SJCRH30 (cell line): ENCODE measurements at regions not wholly inside any gene's neighbourhood (a gene's known extent, or its start where the extent isn't known, plus 50 kb on each side); places are given as distances from the start of the nearest gene placed in this dataset.

Source experiments
- DNase-seq, 2 experiments: peaks; one replicate each; pipeline ENCODE4 v3.0.0-alpha.2; 2015 to 2020
- H3K27ac ChIP-seq: fragments of 250-450 bp; sonication (Bioruptor Pico); 2 replicates; pipeline ENCODE4 v1.5.1; 2020; ENCODE audit warnings: mild to moderate bottlenecking, moderate library complexity
- H3K27me3 ChIP-seq: fragments of 250-450 bp; sonication (Bioruptor Pico); 2 replicates; pipeline ENCODE4 v1.5.1; 2020; ENCODE audit warnings: mild to moderate bottlenecking, moderate library complexity
- H3K36me3 ChIP-seq: fragments of 250-450 bp; sonication (Bioruptor Pico); 2 replicates; pipeline ENCODE4 v1.5.1; 2020; ENCODE audit warnings: mild to moderate bottlenecking, moderate library complexity
- H3K4me1 ChIP-seq: fragments of 250-450 bp; sonication (Bioruptor Pico); 2 replicates; pipeline ENCODE4 v1.5.1; 2020; ENCODE audit warnings: mild to moderate bottlenecking, moderate library complexity
- H3K4me3 ChIP-seq: fragments of 250-450 bp; sonication (Bioruptor Pico); 2 replicates; pipeline ENCODE4 v1.5.1; 2020; ENCODE audit warnings: mild to moderate bottlenecking, moderate library complexity
- H3K9me3 ChIP-seq: fragments of 250-450 bp; sonication (Bioruptor Pico); replicated peaks from 2 replicates; pipeline ENCODE4 v1.5.1; 2020; ENCODE audit warnings: mild to moderate bottlenecking, moderate library complexity

DNA sequence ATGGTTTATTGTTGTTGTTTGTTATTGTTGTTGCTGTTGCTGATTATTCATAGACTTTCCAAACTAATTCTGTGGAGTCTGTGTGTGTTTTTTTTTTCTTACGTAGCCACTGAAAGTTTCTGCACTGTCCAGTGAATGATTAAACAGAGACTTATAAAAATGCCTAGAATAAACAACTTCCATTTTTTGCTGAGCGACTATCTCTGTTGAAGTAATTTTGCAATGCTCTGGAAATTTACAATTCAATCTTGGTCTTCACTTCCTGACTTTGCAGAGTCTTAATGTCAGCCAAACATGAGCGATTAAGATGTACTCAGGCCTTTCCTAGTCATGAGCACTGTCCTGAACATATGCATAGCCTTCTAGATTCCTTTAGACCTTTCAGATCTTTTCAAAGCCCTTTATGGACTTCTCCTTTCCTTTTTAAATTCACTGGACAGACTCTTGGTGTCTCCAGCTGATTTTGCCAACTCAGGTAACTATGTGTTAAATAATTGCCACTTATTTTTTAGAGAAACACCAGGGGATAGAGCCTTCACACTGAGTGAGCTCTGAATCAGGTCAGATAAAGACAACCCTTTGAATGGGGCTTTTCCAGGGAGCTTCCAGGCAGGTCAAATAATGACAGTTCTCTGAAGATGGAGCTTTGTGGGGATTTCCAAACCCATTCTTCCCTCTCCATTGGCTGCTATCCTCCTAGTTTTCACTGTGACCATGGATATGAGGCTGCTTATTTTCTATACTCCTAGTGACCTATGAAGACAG is 622.8 kb upstream of the EPHA7 start:
- H3K4me3 ChIP-seq, result no peak overlapping the region
- no peaks in the 10 kb centered on the region; the same call in 1 of the 2 replicates for H3K4me1 ChIP-seq
- DNase-seq, result no peak
- no peak overlapping the region for H3K27ac ChIP-seq
- H3K36me3 ChIP-seq, result no peaks in the 10 kb centered on the region
- H3K27me3 ChIP-seq, result no peaks in the 10 kb centered on the region
- H3K9me3 ChIP-seq, result no peaks in the 10 kb centered on the region; the same call in 1 of the 2 replicates

DNA sequence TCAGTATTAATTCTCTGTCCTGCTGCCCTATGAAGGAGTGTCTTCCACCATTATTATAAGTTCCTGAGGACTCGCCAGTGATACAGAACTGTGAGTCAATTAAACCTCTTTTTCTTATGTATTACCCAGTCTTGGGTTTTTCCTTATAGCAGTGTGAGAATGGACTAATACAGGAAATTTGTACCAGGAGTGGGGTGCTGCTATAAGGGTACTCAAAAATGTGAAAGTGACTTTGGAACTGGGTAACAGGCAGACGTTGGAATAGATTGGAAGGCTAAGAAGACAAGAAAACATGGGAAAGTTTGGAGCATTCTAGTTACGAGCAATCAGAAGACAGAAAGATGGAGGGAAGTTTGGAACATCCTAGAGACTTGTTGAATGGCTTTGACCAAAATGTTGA is 616.7 kb upstream of the EPHA7 start:
- Histone ChIP-seq H3K4me1 (no peaks in the 10 kb centered on the region), H3K4me3 (no peak overlapping the region), H3K27me3 (no peaks in the 10 kb centered on the region), H3K27ac (no peak overlapping the region), H3K9me3 (peaks cover 8% of the 10 kb centered on the region; the same call in 1 of the 2 replicates), H3K36me3 (no peaks in the 10 kb centered on the region)
- no peak for DNase-seq

DNA sequence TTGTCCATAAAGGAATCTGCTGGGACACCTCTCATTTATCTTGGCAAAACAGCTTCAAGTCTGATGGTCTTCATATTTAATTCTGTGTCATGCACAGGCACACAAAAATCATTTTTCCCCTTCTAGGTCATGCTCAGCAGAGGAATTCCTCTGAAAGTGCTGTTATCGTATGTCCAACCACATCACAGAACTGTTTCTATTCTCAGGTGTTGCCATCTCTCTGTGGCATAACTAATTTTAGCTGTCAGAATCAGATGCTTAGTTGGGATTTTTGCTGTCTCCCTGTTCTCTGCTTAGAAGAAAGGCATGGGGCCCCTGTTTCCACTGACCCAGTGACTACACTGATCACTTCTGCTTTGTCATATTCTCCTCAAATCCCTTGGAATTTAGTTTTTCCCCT is 608.0 kb upstream of the EPHA7 start:
- no peaks in the 10 kb centered on the region for H3K4me1 ChIP-seq
- H3K9me3 ChIP-seq, result no peaks in the 10 kb centered on the region
- DNase-seq, result no peak
- H3K27ac ChIP-seq, result no peak overlapping the region
- no peaks in the 10 kb centered on the region for H3K27me3 ChIP-seq
- H3K4me3 ChIP-seq, result no peak overlapping the region
- H3K36me3 ChIP-seq, result no peaks in the 10 kb centered on the region

DNA sequence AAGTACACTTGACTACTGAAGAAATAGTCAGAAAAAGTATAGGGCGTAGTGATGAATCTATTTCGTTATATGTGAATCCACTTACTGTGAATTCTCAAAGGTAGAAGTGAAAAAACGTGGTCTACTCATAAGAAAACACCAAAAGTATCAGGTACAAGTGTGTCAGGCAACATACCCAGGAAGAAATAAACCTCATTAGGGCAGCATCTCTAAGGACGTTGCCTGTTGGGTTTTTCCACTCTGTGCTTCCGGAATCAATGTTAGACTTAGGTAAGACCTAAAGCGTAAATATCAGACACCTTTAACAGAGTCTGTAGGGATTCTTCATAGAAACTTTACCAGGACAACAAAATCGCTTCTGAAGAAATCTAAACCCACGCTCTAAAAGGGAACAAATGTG is 607.2 kb upstream of the EPHA7 start:
- no peaks in the 10 kb centered on the region for H3K4me1 ChIP-seq
- DNase-seq, result no peak
- no peaks in the 10 kb centered on the region for H3K27me3 ChIP-seq
- no peaks in the 10 kb centered on the region; the same call in 1 of the 2 replicates for H3K9me3 ChIP-seq
- no peaks in the 10 kb centered on the region for H3K36me3 ChIP-seq
- no peak overlapping the region for H3K27ac ChIP-seq
- no peak overlapping the region for H3K4me3 ChIP-seq

DNA sequence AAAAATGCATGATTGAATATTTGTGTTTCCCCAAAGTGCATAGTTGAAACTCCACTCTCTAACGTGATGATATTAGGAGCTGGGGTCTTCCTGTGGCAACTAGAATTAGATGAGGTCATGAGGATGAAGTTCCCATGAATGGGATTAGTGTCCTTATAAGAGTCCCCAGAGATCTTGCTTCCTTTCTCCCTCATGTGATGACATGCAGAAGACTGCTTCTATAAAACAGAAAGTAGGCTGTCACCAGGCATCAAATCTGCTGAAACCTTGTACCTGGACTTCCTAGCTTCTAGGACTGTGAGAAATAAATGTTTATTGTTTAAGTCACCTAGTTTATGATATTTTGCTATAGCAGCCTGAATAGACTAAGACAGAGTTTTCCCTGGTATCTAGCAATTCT is 586.5 kb upstream of the EPHA7 start:
- Histone ChIP-seq H3K4me3 (no peak overlapping the region), H3K27ac (no peak overlapping the region), H3K27me3 (no peaks in the 10 kb centered on the region), H3K4me1 (peaks cover 6% of the 10 kb centered on the region; the same call in 1 of the 2 replicates), H3K36me3 (no peaks in the 10 kb centered on the region), H3K9me3 (peaks cover 4% of the 10 kb centered on the region; the same call in 1 of the 2 replicates)
- peak in 1 of 2 experiments; percentile 50 for DNase-seq

DNA sequence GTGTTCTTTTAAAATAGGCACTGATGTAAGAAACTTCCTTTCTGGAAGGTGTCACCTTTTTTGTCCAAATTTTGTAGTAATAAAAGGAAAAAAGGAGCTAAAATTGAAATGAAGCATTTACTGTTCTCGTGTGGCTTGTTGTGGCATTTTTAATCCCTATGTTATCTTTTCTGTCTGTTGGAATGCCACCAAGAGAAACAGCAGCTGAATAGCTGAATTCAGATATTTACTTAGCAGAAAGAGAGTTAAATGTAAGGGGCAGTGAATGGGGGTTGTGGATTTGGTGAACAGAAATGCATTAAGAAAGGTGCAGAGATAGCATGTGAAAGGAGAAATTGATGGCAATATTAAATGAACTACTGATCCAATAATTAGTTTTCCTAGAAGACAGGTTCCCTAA is 573.6 kb upstream of the EPHA7 start:
- no peaks in the 10 kb centered on the region for H3K27me3 ChIP-seq
- H3K9me3 ChIP-seq, result no peaks in the 10 kb centered on the region
- DNase-seq, result peak; percentile 58 to 88
- peak overlapping the region; percentile 24 for H3K4me3 ChIP-seq
- H3K4me1 ChIP-seq, result peaks cover 12% of the 10 kb centered on the region
- no peaks in the 10 kb centered on the region for H3K36me3 ChIP-seq
- peak overlapping the region; percentile 71 for H3K27ac ChIP-seq

DNA sequence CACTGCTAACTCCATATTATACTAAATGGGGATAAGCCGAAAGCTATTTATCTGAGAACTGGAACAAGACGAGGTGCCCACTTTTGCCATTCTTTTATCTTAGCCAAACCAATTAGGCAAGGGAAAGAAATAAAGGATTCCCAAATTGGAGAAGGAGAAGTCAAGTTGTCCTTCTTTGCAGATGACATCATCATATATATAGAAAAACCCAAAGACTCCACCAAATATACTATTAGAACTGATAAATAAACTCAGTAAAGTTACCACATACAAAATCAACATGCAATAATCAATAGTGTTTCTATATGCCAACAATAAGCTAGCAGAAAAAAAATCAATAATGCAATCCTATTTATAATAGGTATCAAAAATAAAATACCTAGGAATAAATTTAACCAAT is 570.3 kb upstream of the EPHA7 start:
- no peak for DNase-seq
- Histone ChIP-seq H3K4me3 (no peak overlapping the region), H3K27ac (no peak overlapping the region), H3K9me3 (no peaks in the 10 kb centered on the region), H3K27me3 (no peaks in the 10 kb centered on the region), H3K36me3 (no peaks in the 10 kb centered on the region), H3K4me1 (peaks cover 12% of the 10 kb centered on the region)

DNA sequence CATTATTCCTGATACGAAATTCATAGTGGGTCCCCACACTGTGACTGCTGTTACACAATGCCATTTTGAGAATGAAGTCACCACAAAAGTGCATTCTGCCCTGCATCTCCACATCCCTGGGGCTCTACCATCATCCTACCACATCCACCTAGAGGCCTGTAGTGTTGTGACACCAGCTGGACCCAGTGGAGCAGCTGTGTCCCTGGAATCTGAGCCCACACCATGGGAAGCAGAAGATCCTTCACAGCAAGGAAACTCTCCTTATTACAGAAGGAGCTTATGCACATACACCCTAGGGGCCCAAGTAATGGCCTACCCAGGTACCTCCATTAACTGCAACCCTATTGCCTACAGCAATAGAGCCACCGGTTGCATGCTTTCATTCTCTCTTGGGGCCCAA is 566.6 kb upstream of the EPHA7 start:
- H3K27ac ChIP-seq, result no peak overlapping the region

DNA sequence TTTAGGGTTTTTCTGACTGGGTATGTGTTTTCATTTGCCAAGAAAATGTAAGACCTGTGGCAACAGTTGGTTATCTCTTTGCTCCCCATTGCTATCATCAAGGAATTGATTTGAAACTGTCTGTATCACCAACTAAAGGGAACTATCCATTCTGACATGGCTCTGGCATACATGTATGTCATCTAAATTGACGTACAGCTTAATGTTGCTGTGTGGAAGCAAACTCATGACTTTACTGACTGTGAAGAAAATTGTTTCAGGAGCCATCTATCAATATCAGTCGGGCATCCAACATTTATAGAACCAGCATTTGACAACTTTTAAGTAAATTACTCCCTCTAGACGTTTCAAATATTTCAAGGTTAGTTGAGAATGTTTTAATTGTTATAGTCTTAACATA is 555.8 kb upstream of the EPHA7 start:
- no peak overlapping the region for H3K4me3 ChIP-seq
- DNase-seq, result no peak
- H3K4me1 ChIP-seq, result peaks cover 24% of the 10 kb centered on the region
- H3K36me3 ChIP-seq, result no peaks in the 10 kb centered on the region
- H3K27ac ChIP-seq, result no peak overlapping the region
- no peaks in the 10 kb centered on the region for H3K27me3 ChIP-seq
- H3K9me3 ChIP-seq, result peaks cover 11% of the 10 kb centered on the region

More for the DNA sequence above, 566.6 kb upstream of the EPHA7 start:
- no peak overlapping the region for H3K4me3 ChIP-seq
- DNase-seq, result no peak
- no peaks in the 10 kb centered on the region for H3K27me3 ChIP-seq
- no peaks in the 10 kb centered on the region for H3K9me3 ChIP-seq
- no peaks in the 10 kb centered on the region for H3K36me3 ChIP-seq
- no peaks in the 10 kb centered on the region for H3K4me1 ChIP-seq

DNA sequence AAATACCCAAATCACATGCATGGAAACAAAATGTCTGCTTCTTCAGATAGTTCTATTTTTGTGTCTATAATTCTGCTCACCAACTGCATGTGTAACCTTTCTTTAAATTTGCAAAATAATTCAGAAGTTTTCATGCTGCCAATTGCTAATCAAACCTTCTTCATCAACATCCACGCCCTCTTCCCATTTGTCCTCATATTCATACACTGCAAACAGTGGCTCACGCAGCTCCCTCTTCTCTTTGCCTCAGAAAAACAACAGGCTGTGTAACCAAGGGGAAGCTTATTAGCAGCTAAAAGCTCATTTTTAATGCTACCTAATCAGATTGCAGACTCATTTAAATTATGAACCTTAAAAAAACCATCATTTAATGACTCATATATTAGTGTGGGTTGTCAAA is 555.0 kb upstream of the EPHA7 start:
- H3K27ac ChIP-seq, result no peak overlapping the region
- H3K9me3 ChIP-seq, result peaks cover 11% of the 10 kb centered on the region
- no peak overlapping the region for H3K4me3 ChIP-seq
- DNase-seq, result no peak
- no peaks in the 10 kb centered on the region for H3K27me3 ChIP-seq
- peaks cover 24% of the 10 kb centered on the region for H3K4me1 ChIP-seq
- no peaks in the 10 kb centered on the region for H3K36me3 ChIP-seq

DNA sequence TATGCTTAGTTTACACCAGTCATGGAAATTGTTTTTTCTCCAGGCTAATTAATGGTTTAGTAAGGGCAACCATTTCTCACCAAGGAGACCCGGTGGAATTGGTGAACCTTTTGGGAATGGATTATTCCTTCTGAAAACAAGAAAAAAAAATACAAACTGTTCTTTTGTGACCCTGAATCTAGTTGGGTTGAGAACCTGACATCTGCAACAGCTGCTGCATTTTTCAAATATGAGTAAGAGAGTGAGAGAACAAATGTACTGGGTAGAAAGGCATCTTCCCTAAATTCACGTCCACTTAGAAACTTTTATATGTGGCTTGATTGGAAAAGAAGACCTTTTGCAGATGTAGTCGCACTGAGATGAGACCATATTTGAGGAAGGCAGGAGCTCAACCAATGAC is 553.4 kb upstream of the EPHA7 start:
- peaks cover 11% of the 10 kb centered on the region for H3K9me3 ChIP-seq
- no peaks in the 10 kb centered on the region for H3K27me3 ChIP-seq
- DNase-seq, result peak; percentile 50 to 76
- H3K4me1 ChIP-seq, result peaks cover 24% of the 10 kb centered on the region
- no peak overlapping the region for H3K4me3 ChIP-seq
- H3K27ac ChIP-seq, result peak overlapping the region; percentile 84
- H3K36me3 ChIP-seq, result no peaks in the 10 kb centered on the region

DNA sequence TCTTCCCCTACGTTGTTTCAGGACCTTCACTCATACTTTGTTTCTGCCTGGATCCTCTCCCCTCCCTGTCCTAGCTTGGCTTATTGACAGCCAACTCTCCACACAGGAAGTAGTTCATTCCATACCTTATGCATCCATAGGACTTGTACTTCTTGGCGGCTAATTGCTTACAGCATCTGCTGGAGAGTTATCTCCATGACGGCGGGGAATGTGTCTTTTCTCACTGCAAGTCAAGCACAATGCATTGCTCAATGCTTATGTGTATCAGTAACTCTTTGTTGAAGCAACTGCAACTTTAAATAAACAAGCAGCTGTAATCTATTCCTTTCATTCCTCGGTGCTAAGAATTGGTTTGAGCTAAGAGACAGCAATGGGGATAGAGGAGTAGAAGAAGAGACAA is 551.3 kb upstream of the EPHA7 start:
- H3K27ac ChIP-seq, result no peak overlapping the region
- DNase-seq, result no peak
- no peaks in the 10 kb centered on the region for H3K36me3 ChIP-seq
- H3K27me3 ChIP-seq, result no peaks in the 10 kb centered on the region
- no peak overlapping the region for H3K4me3 ChIP-seq
- H3K4me1 ChIP-seq, result peaks cover 24% of the 10 kb centered on the region
- peaks cover 11% of the 10 kb centered on the region for H3K9me3 ChIP-seq

DNA sequence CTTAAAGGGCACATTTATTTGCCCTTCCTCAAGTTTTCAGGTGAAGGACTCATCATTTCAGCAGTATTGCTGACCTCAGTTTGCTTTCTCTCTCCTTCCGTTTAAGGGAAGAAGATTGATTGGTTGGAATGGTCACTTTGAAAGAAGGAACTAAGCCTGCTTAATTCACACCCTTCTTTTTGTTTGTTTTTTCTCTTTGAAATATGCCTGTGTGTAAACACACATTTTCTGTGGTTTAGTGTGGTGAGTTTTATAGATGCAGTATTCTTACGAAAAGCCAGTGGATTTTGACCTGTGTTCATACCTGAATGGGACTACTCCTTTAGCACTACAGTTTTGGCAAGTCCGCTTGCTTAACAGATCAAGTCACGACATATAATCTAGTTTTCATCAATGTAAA is 548.8 kb upstream of the EPHA7 start:
- Histone ChIP-seq H3K9me3 (peaks cover 11% of the 10 kb centered on the region), H3K36me3 (no peaks in the 10 kb centered on the region), H3K27me3 (no peaks in the 10 kb centered on the region), H3K4me1 (peaks cover 12% of the 10 kb centered on the region), H3K4me3 (no peak overlapping the region), H3K27ac (no peak overlapping the region)
- DNase-seq, result no peak

DNA sequence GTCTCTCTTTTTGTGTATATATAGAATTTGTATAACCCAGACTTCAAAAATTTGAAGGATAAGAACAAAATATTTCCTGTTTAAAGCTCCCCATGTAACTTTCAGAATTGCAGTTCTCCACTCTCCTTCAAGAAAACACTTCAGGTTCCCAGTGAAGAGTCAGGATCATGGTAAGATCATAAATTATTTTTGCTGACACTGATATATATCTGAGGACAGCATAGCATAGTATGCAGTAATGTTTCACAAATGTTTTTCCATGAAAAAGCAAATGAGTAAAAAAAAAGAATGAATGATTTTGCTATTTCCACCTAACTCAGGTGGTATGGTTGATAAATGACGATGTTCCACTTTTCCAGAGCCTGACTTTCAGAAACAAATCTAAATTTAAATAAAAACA is 545.6 kb upstream of the EPHA7 start:
- H3K36me3 ChIP-seq, result no peaks in the 10 kb centered on the region
- no peaks in the 10 kb centered on the region for H3K4me1 ChIP-seq
- H3K4me3 ChIP-seq, result no peak overlapping the region
- no peaks in the 10 kb centered on the region for H3K27me3 ChIP-seq
- no peaks in the 10 kb centered on the region; the same call in 1 of the 2 replicates for H3K9me3 ChIP-seq
- no peak overlapping the region for H3K27ac ChIP-seq
- DNase-seq, result no peak

DNA sequence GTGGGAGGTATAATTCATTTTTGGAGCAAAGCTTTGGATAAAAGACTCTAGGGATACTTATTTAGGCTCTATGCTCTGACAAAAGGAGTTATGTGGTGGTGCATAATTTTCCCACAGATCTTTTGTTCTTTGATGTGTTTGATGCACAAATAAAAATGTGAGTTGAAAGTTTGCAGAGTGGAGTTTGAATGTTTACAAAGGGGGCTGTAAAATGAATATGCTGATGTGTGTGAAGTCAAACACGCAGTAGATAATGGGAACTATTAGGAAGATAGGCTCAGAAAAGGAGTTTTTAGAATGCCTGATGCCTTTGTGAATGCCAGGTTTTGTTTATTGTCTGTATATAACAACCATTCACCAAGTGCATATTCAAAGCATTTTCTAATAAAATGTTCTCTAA is 545.0 kb upstream of the EPHA7 start:
- H3K27ac ChIP-seq, result no peak overlapping the region
- H3K4me3 ChIP-seq, result no peak overlapping the region
- no peaks in the 10 kb centered on the region for H3K4me1 ChIP-seq
- H3K36me3 ChIP-seq, result no peaks in the 10 kb centered on the region
- H3K9me3 ChIP-seq, result no peaks in the 10 kb centered on the region; the same call in 1 of the 2 replicates
- no peak for DNase-seq
- no peaks in the 10 kb centered on the region for H3K27me3 ChIP-seq

DNA sequence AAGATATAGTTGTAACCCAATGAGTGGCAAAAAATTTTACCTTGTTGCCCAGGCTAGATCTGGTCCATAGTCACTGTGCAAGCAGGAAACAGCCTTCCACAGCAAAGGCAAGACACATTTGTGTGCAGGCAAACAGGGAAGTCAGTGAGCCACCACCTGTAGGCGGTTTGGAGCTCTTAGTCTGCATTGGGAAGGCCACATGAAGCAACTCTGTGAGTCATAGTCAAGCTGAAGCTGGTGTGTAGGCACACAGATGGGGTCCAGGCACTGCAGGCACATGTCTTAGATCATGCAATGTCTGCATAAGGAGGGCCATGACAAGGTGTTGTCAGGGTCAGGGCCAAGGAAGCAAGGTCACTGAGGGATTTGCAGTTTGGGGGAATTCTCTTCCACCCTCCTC is 543.2 kb upstream of the EPHA7 start:
- Histone ChIP-seq H3K4me1 (no peaks in the 10 kb centered on the region), H3K27me3 (no peaks in the 10 kb centered on the region), H3K27ac (no peak overlapping the region), H3K4me3 (no peak overlapping the region), H3K36me3 (no peaks in the 10 kb centered on the region), H3K9me3 (no peaks in the 10 kb centered on the region; the same call in 1 of the 2 replicates)
- DNase-seq, result no peak
